ENCODE measurements at regions not wholly inside any gene's neighbourhood (a gene's known extent, or its start where the extent isn't known, plus 50 kb on each side); places are given as distances from the start of the nearest gene placed in this dataset.

DNA sequence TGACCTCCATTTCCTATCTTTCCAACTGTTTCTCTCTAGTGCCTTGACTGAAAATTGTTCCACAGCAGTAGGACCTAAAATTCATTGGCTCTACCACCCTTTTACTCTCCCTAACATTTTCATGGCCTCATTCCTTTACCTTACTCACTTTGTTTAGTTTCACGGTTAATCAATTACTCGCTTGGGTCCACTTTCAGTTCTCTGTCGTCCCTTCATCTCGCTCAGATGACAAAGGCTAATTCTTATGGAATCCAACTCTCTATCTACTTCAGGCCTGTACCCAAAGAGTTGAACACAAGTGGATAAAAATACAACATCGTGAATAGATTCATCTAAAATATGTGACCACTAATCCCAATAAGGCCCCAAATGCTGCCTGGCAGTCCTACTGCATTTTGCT is 85.9 kb upstream of the ADO start:
- no peak overlapping the region for H3K27ac ChIP-seq
- WGBS, 2 donors, result 87% methylated on average over 5 of the region's 5 CpGs
- DNase-seq (ENCODE audit: low spot score in 2 of 2), result no peak
- H3K27me3 ChIP-seq, result no peaks in the 10 kb centered on the region
- H3K36me3 ChIP-seq, result no peaks in the 10 kb centered on the region
- no peaks in the 10 kb centered on the region for H3K9me3 ChIP-seq
- TF ChIP-seq POLR2A (IDR thresholded peaks at IDR 0.05), result no peak
- TF ChIP-seq, protein P1, sequence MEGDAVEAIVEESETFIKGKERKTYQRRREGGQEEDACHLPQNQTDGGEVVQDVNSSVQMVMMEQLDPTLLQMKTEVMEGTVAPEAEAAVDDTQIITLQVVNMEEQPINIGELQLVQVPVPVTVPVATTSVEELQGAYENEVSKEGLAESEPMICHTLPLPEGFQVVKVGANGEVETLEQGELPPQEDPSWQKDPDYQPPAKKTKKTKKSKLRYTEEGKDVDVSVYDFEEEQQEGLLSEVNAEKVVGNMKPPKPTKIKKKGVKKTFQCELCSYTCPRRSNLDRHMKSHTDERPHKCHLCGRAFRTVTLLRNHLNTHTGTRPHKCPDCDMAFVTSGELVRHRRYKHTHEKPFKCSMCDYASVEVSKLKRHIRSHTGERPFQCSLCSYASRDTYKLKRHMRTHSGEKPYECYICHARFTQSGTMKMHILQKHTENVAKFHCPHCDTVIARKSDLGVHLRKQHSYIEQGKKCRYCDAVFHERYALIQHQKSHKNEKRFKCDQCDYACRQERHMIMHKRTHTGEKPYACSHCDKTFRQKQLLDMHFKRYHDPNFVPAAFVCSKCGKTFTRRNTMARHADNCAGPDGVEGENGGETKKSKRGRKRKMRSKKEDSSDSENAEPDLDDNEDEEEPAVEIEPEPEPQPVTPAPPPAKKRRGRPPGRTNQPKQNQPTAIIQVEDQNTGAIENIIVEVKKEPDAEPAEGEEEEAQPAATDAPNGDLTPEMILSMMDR (IDR thresholded peaks at IDR 0.05), result no peak
- no peak for TF ChIP-seq EP300 (IDR thresholded peaks at IDR 0.05)
- H3K4me1 ChIP-seq, result no peaks in the 10 kb centered on the region
- no peak overlapping the region for H3K4me3 ChIP-seq

GRCh38 chr10:62719061-62719460 is 85.5 kb upstream of the ADO start:
- Histone ChIP-seq H3K4me3 (no peak overlapping the region), H3K4me1 (no peaks in the 10 kb centered on the region), H3K27me3 (no peaks in the 10 kb centered on the region), H3K36me3 (no peaks in the 10 kb centered on the region), H3K9me3 (no peaks in the 10 kb centered on the region), H3K27ac (no peak overlapping the region)
- no peak for DNase-seq (ENCODE audit: low spot score in 2 of 2)
- TF ChIP-seq, protein P1 (IDR thresholded peaks at IDR 0.05), result no peak
- TF ChIP-seq EP300 (IDR thresholded peaks at IDR 0.05), result no peak
- no peak for TF ChIP-seq POLR2A (IDR thresholded peaks at IDR 0.05)
- WGBS, 2 donors, result 83 to 86% methylated on average over 2 of the region's 2 CpGs

DNA sequence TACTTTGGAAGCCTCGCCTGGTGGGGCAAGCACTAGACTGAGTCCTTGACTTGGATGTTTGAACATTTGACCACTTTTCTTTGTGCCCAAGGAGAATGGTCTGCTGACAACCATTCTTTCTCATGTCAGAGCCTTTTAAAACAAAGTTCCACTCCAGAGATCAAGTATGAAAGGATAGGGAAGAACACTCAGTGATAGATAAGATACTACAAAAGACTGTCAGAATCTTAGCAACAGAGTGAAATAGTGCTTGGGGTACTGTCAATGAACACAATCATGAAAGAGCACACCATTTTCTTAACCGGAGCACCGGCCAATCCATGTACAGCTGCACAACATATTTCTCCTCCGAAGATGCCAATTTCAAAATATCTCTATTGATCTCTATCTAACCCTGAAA is 82.8 kb upstream of the ADO start:
- no peak overlapping the region for H3K4me3 ChIP-seq
- no peaks in the 10 kb centered on the region for H3K4me1 ChIP-seq
- no peaks in the 10 kb centered on the region for H3K36me3 ChIP-seq
- DNase-seq (ENCODE audit: low spot score in 2 of 2), result no peak
- TF ChIP-seq EP300 (IDR thresholded peaks at IDR 0.05) (no peak), POLR2A (IDR thresholded peaks at IDR 0.05) (no peak)
- TF ChIP-seq, protein P1 (IDR thresholded peaks at IDR 0.05), result no peak
- no peak overlapping the region for H3K27ac ChIP-seq
- H3K9me3 ChIP-seq, result no peaks in the 10 kb centered on the region
- H3K27me3 ChIP-seq, result no peaks in the 10 kb centered on the region
- WGBS, 2 donors, result 92 to 96% methylated on average over 4 of the region's 4 CpGs

- H3K27ac ChIP-seq, result no peak overlapping the region
- TF ChIP-seq, protein P1 (IDR thresholded peaks at IDR 0.05), result no peak
- TF ChIP-seq POLR2A (IDR thresholded peaks at IDR 0.05) (no peak), EP300 (IDR thresholded peaks at IDR 0.05) (no peak)
- no peak overlapping the region for H3K4me3 ChIP-seq
- H3K27me3 ChIP-seq, result no peaks in the 10 kb centered on the region
- no peaks in the 10 kb centered on the region for H3K36me3 ChIP-seq
- H3K9me3 ChIP-seq, result no peaks in the 10 kb centered on the region
- no peaks in the 10 kb centered on the region for H3K4me1 ChIP-seq
- no peak for DNase-seq (ENCODE audit: low spot score in 2 of 2)
Measured at GRCh38 chr10:62723375-62723774, 81.1 kb upstream of the ADO start.

DNA sequence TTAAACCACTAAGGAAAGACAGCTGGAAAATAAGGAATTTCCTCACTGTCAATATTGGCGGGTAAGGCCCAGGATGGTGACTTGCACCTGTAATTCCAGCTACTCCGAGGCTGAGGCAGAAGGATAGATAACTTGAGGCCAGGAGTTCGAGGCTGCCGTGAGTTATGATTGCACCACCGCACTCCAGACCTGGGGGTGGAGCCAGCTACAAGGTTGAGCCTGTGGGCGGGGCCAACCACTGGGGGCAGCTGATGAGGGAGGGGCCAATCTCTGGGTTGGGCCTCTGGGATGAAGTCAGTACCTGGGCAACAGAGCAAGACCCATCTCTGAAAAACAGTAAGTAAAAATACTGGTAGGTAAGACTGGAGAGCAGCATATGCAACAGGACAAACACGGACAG is 80.1 kb upstream of the ADO start:
- H3K4me3 ChIP-seq, result no peak overlapping the region
- TF ChIP-seq, protein P1 (IDR thresholded peaks at IDR 0.05), result no peak
- TF ChIP-seq POLR2A (IDR thresholded peaks at IDR 0.05), result no peak
- no peak for TF ChIP-seq EP300 (IDR thresholded peaks at IDR 0.05)
- WGBS, 2 donors, result 91 to 94% methylated on average over 7 of the region's 7 CpGs

More for the DNA sequence above, 80.1 kb upstream of the ADO start:
- H3K4me1 ChIP-seq, result no peaks in the 10 kb centered on the region
- H3K27me3 ChIP-seq, result no peaks in the 10 kb centered on the region
- no peak for DNase-seq (ENCODE audit: low spot score in 2 of 2)
- no peaks in the 10 kb centered on the region for H3K9me3 ChIP-seq
- no peaks in the 10 kb centered on the region for H3K36me3 ChIP-seq
- H3K27ac ChIP-seq, result no peak overlapping the region

Data from tibial nerve (tissue), 4 donors.